Uterus (tissue), 3 donors: ENCODE measurements at regions not wholly inside any gene's neighbourhood (a gene's known extent, or its start where the extent isn't known, plus 50 kb on each side); places are given as distances from the start of the nearest gene placed in this dataset.

ENCODE experiments used
- DNase-seq, 2 donors: peaks; one replicate each; pipeline ENCODE4 v3.0.0-alpha.2; 2019 to 2020
- H3K27ac ChIP-seq, 2 donors: fragments of 200-600 bp; sonication (generic); 1 replicate in 1 of 2; 2 replicates in 1 of 2; pipeline ENCODE4 v1.5.1; 2016 to 2018
- H3K27me3 ChIP-seq, 2 donors: fragments of 200-600 bp; sonication (generic); one replicate each; pipeline ENCODE4 v1.5.1; 2018 to 2019; ENCODE audit warnings: control low read depth in 1 of 2
- H3K36me3 ChIP-seq, 2 donors: fragments of 200-600 bp; sonication (generic); one replicate each; pipeline ENCODE4 v1.5.1; 2019; ENCODE audit warnings: control low read depth in 1 of 2
- H3K4me1 ChIP-seq, 2 donors: fragments of 200-600 bp; sonication (generic); one replicate each; pipeline ENCODE4 v1.5.1; 2018 to 2019; ENCODE audit warnings: control low read depth in 1 of 2
- H3K4me3 ChIP-seq, 2 donors: fragments of 200-600 bp; sonication (generic); 1 replicate in 1 of 2; 2 replicates in 1 of 2; pipeline ENCODE4 v1.5.1; 2018 to 2019; ENCODE audit warnings: mild to moderate bottlenecking in 1 of 2
- H3K9me3 ChIP-seq, 2 donors: fragments of 200-600 bp; sonication (generic); one replicate each; pipeline ENCODE4 v1.5.1; 2019; ENCODE audit warnings: control low read depth in 1 of 2
- CTCF ChIP-seq, 4 experiments: fragments of 200-600 bp in 2 of 4; fragments of 450-650 bp in 2 of 4; sonication (generic) in 2 of 4; IDR thresholded peaks; one replicate each; pipeline ENCODE4 v1.5.1; 2016 to 2019; ENCODE audit warnings: antibody characterized with exemption in 4 of 4, mild to moderate bottlenecking in 2 of 4, moderate library complexity in 1 of 4
- POLR2A ChIP-seq, 2 donors: fragments of 450-650 bp; IDR thresholded peaks; one replicate each; pipeline ENCODE4 v1.6.1; 2016; ENCODE audit warnings: antibody characterized with exemption in 2 of 2, mild to moderate bottlenecking in 1 of 2, moderate library complexity in 1 of 2
- intact Hi-C: fragments of 100-400 bp; cut with DNase I; formaldehyde crosslinking; loops from one replicate; pipeline ENCODE4 v1.15.1; 2023; ENCODE audit warnings: low total_unique reads
- donor health status: DM: yes; HTN: yes; CAD: no.

DNA sequence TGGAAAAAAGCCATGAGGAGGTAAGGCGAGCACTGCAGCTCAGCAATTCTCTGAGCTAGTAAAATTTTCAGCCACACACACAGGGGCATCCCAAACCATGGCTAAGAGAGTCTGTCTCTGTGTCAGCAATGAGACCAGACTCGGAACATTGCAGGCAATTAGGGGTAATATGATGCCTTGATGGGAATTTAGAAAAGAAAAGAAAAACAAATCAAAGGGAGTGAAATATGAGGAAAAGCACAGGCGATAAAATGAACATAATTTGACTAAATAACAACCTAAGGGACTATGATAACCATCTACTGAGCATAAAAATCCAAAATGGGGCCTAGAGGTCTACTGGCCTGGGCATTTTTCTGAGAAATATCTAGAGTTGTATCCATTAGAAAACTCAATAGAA, 546.0 kb upstream of the PSMD7 start:
- no peak overlapping the region for H3K27ac ChIP-seq
- no peak overlapping the region for H3K4me3 ChIP-seq
- H3K36me3 ChIP-seq, result no peaks in the 10 kb centered on the region
- no peak for TF ChIP-seq CTCF (IDR thresholded peaks at IDR 0.05)
- no peak for TF ChIP-seq POLR2A (IDR thresholded peaks at IDR 0.05)
- no peaks in the 10 kb centered on the region for H3K27me3 ChIP-seq
- H3K9me3 ChIP-seq, result no peaks in the 10 kb centered on the region
- DNase-seq, result no peak
- intact Hi-C loops, result no loop called here
- no peaks in the 10 kb centered on the region for H3K4me1 ChIP-seq

DNA sequence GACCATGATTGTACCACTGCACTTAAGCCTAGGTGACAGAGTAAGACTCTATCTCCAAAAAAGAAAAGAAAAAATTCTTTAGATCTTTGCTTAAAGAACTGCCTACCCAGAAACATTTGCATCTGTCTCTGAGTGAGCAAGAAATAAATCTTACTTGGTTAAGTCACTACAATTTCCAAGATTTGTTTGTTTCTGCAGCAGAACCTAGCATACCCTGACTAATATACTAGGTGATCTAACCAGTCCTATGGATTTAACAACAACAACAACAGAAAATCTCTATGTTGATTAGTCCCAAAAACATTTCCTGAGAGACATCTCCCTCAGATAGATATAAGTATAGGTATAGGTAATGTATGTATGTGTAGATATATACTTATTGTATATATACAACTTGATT, 549.3 kb upstream of the PSMD7 start:
- TF ChIP-seq CTCF (IDR thresholded peaks at IDR 0.05) (no peak), POLR2A (IDR thresholded peaks at IDR 0.05) (no peak)
- no peaks in the 10 kb centered on the region for H3K36me3 ChIP-seq
- no peaks in the 10 kb centered on the region for H3K27me3 ChIP-seq
- no peak overlapping the region for H3K4me3 ChIP-seq
- intact Hi-C loops, result no loop called here
- no peaks in the 10 kb centered on the region for H3K4me1 ChIP-seq
- no peak overlapping the region for H3K27ac ChIP-seq
- H3K9me3 ChIP-seq, result no peaks in the 10 kb centered on the region
- no peak for DNase-seq

GRCh38 chr16:73746554-73746953, 550.1 kb upstream of the PSMD7 start:
- no peak for TF ChIP-seq CTCF (IDR thresholded peaks at IDR 0.05)
- TF ChIP-seq POLR2A (IDR thresholded peaks at IDR 0.05), result no peak

GRCh38 chr16:73743665-73744496, 552.7 kb upstream of the PSMD7 start:
- Histone ChIP-seq H3K9me3 (no peaks in the 10 kb centered on the region), H3K27ac (no peak overlapping the region), H3K4me3 (no peak overlapping the region), H3K36me3 (no peaks in the 10 kb centered on the region), H3K4me1 (no peaks in the 10 kb centered on the region), H3K27me3 (no peaks in the 10 kb centered on the region)
- DNase-seq, result no peak
- intact Hi-C loops, result no loop called here
- TF ChIP-seq CTCF (IDR thresholded peaks at IDR 0.05) (no peak), POLR2A (IDR thresholded peaks at IDR 0.05) (no peak)

More at GRCh38 chr16:73746554-73746953, 550.1 kb upstream of the PSMD7 start:
- Histone ChIP-seq H3K27ac (no peak overlapping the region), H3K9me3 (no peaks in the 10 kb centered on the region), H3K27me3 (no peaks in the 10 kb centered on the region), H3K4me1 (no peaks in the 10 kb centered on the region), H3K4me3 (no peak overlapping the region), H3K36me3 (no peaks in the 10 kb centered on the region)
- no peak for DNase-seq
- intact Hi-C loops, result no loop called here

DNA sequence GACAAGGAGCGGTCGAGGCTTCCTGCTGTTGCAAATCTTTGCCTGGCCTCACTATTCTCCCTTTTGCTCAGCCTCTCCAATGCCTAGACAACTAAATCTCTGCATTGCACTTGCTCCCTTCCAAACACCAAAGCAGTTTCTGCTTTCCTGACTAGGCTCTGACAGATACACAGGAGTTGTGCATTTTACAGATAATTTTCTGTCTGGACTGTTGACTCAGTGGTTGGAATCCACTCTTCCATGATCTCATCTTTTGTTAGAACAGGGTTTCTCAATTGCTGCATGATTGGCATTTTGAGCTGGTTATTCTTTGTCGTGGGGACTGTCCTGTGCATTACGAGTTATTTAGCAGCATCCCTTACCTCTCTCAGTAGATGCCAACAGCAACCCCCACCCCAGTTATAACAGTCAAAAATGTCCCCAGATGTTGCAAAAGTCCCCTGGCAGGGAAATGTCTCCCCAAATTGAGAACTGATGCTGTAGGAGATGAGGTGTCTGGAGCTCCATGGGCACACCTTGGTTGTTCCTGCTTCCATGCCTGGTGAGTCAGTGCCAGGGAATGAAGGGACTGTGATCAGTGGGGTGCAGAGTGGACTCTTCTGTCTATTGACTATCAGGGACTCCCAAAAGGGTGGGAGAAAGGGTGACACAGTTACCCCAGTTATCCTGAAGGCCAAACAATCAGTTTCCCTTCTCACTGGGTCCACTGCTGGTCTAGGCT, 557.4 kb upstream of the PSMD7 start:
- Histone ChIP-seq H3K36me3 (no peaks in the 10 kb centered on the region), H3K9me3 (no peaks in the 10 kb centered on the region), H3K27ac (no peak overlapping the region), H3K27me3 (no peaks in the 10 kb centered on the region), H3K4me1 (no peaks in the 10 kb centered on the region), H3K4me3 (no peak overlapping the region)
- no peak for TF ChIP-seq CTCF (IDR thresholded peaks at IDR 0.05)
- no peak for TF ChIP-seq POLR2A (IDR thresholded peaks at IDR 0.05)
- no peak for DNase-seq
- intact Hi-C loops, result no loop called here
